HG02642 (cell line): ENCODE measurements at regions not wholly inside any gene's neighbourhood (a gene's known extent, or its start where the extent isn't known, plus 50 kb on each side); places are given as distances from the start of the nearest gene placed in this dataset.
"Not testable (repeated sequence)": the region's sequence is repeated elsewhere in the genome, so short reads cannot be mapped to it uniquely, and the experiment has no call there.

Experiments
- ATAC-seq: cut with Tn5 transposase; IDR thresholded peaks from one replicate; pipeline ENCODE4 v1.9.1; 2021; ENCODE audit warnings: mild to moderate bottlenecking; ENCODE audit not compliant: unreplicated experiment, poor library complexity

- ATAC-seq: no peak
Measured at GRCh38 chr5:101539315-101539714, 636.2 kb upstream of the ST8SIA4 start.

GRCh38 chr5:101535626-101536025 is 632.5 kb upstream of the ST8SIA4 start:
- no peak for ATAC-seq

- no peak for ATAC-seq
Measured at GRCh38 chr5:101534491-101535110, 631.5 kb upstream of the ST8SIA4 start.

- ATAC-seq: no peak
Measured at GRCh38 chr5:101532430-101532829, 629.3 kb upstream of the ST8SIA4 start.

- no peak for ATAC-seq
Measured at GRCh38 chr5:101531026-101531425, 627.9 kb upstream of the ST8SIA4 start.

- ATAC-seq: not testable (repeated sequence)
Measured at GRCh38 chr5:101529094-101529493, 626.0 kb upstream of the ST8SIA4 start.

- ATAC-seq: no peak
Measured at GRCh38 chr5:101520417-101520816, 617.3 kb upstream of the ST8SIA4 start.

- no peak for ATAC-seq
Measured at GRCh38 chr5:101517795-101518194, 614.7 kb upstream of the ST8SIA4 start.

GRCh38 chr5:101515721-101516120 is 612.6 kb upstream of the ST8SIA4 start:
- no peak for ATAC-seq

GRCh38 chr5:101505891-101506570 is 602.9 kb upstream of the ST8SIA4 start:
- ATAC-seq: no peak

- no peak for ATAC-seq
Measured at GRCh38 chr5:101482931-101483330, 579.8 kb upstream of the ST8SIA4 start.

GRCh38 chr5:101473483-101473882 is 570.4 kb upstream of the ST8SIA4 start:
- ATAC-seq: no peak

- ATAC-seq: no peak
Measured at GRCh38 chr5:101461455-101461854, 558.4 kb upstream of the ST8SIA4 start.

- no peak for ATAC-seq
Measured at GRCh38 chr5:101458587-101458986, 555.5 kb upstream of the ST8SIA4 start.

GRCh38 chr5:101455851-101456250 is 552.8 kb upstream of the ST8SIA4 start:
- ATAC-seq: no peak

GRCh38 chr5:101455048-101455447 is 552.0 kb upstream of the ST8SIA4 start:
- no peak for ATAC-seq

GRCh38 chr5:101442281-101442680 is 539.2 kb upstream of the ST8SIA4 start:
- not testable (repeated sequence) for ATAC-seq

GRCh38 chr5:101440173-101440572 is 537.1 kb upstream of the ST8SIA4 start:
- no peak for ATAC-seq

GRCh38 chr5:101437351-101437750 is 534.3 kb upstream of the ST8SIA4 start:
- ATAC-seq: no peak

GRCh38 chr5:101435768-101436167 is 532.7 kb upstream of the ST8SIA4 start:
- no peak for ATAC-seq

- no peak for ATAC-seq
Measured at GRCh38 chr5:101431201-101431600, 528.1 kb upstream of the ST8SIA4 start.

- no peak for ATAC-seq
Measured at GRCh38 chr5:101430551-101430950, 527.5 kb upstream of the ST8SIA4 start.
